ENCODE measurements at regions not wholly inside any gene's neighbourhood (a gene's known extent, or its start where the extent isn't known, plus 50 kb on each side); places are given as distances from the start of the nearest gene placed in this dataset.
"Not testable (repeated sequence)": the region's sequence is repeated elsewhere in the genome, so short reads cannot be mapped to it uniquely, and the experiment has no call there.

DNA sequence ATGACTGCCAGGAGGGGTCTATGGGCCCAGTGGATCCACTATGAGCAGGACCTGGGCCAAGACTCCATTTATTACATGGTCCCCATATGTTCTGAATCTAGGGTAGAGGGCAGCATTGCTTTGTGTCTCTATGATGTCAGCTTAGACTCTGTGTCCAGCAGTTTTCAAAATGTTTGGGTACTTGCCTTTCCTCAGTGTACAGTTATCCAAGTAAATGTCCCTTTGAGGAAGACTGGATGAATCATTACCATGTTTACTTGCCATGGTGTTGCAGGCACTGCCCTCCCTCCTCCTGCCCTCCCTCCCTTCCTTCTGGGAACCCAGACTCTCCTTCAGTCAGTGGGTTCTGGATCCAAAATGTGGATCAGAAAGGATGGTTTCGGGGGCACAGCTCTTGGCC lies 108.6 kb downstream of the NRN1 start:
- no peak for DNase-seq (ENCODE audit: low read depth)

DNA sequence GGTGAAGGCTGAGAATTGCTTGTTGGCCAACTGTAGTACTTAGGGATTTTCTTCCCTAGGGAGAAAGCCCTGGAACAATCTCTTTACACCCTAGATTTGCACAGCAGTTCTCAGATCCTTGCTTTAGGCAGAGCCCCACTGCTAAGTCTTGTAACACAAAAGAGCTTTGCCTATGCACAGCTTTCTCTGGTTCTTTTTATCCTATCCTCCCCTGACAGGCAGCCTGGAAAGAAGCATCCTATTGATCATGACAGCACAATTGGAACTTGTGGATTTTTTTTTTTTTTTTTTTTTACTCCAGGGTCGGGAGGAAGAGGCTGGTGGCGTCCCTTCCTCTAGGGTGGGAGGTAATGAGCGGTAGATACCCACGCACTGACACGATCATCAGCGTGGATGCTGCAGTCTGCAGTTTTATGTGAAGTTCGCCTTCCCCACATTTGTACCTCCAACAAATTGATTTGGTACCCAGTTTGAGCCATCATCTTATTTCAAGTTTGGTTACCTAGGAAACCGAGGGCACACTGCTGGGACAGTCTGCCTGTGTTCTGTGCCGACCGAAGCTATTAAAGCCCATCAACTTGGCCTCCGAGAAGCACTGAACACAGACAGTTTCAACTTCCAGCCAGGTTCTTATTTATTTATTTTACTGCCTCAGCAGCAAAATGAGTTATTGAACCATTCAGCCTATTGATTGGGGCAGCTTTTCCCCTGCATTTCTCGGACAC lies 110.1 kb downstream of the NRN1 start:
- DNase-seq (ENCODE audit: low read depth) = no peak

DNA sequence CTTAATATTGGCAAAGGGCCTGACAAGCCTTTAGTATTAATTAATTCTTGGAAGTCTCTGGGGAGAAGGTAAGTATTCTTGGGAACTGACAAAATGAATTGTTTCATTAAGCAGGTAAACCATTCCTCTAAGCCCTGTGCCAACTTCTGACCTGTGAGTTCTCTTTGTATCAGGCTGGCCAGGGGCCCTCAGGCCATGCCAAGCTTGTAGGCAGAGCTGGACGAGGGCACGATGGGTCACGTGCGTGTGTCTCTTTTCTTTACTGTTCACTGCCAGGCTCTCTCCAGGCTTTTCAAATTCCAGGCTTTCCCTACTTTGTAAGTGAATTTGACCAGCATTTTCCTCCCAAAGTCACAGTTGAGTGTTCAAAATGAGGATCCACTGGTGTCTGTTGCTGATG lies 112.4 kb downstream of the NRN1 start:
- no peak for DNase-seq (ENCODE audit: low read depth)

DNA sequence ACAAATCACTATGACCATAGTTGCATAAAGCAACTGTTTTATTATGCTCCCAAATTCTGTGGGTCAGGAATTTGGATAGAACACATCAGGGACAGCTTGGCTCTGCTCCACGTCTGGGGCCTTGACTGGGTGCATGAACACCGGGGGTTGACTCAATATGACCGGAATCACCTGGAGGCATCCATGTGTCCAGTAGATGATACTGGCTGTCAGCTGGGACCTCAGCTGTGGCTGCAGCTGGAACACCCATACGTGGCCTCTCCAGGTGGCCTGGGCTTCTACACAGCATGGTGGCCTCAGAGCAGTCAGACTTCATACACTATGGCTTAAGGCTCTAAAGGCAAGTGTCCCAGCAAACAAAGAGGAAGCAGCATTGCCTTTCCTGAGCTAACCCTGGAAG lies 113.4 kb downstream of the NRN1 start:
- DNase-seq (ENCODE audit: low read depth) = no peak

DNA sequence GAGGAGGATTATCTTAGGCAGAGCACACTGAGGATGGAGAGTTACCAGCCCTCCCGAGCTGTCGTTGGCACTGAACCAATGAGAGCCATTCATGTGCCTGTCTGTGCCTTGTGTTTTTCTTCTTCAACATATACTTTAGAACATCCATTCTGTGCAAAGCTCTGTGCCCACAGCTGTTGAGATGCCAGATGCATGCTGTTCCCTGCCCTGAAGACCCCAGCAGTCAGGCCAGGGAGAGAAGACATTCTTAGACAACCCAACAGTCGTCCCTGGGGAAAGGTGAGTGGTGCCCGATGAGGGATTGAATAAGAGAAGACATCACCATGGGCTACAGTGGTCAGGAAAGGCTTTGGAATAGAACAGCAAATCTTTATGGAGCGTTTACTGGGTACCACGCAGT lies 114.1 kb downstream of the NRN1 start:
- no peak for DNase-seq (ENCODE audit: low read depth)

DNA sequence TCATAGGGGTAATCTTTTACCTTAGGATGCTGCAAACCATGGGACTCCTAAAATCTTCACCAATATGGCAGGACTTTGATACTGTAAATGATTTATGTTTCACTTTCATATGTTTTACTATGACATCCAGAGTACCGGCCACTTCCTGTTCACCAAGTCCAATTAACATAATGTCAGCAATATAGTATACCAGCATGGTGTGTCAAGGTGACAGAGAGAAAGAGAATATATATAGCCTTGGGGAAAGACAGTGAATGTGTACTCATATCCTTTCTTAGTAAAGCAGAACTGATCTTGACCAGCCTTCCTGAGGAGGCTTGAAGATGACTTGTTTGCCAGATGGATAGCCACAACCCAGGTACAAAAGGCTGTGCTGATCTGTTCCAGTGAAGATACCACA lies 127.9 kb downstream of the NRN1 start:
- no peak for DNase-seq (ENCODE audit: low read depth)

DNA sequence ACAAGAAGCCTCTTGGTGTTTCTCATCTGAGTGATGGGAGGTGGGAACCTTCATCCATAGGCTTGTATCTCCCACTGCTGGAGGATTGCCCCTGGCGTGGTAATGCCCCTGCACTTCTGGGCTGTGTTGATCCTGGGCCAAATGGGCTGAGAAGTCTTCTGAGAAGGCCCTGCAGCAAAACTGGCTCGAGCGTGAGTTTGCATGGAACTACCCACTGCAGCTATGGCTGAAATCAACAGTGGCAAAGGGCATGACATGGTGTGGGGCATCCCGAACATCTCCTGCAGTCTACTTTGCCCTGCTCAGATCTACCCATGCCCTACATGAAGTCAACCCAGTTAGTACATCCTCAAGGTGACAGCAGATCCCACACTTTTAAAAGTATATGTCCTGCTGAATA lies 130.6 kb downstream of the NRN1 start:
- DNase-seq (ENCODE audit: low read depth) = no peak

DNA sequence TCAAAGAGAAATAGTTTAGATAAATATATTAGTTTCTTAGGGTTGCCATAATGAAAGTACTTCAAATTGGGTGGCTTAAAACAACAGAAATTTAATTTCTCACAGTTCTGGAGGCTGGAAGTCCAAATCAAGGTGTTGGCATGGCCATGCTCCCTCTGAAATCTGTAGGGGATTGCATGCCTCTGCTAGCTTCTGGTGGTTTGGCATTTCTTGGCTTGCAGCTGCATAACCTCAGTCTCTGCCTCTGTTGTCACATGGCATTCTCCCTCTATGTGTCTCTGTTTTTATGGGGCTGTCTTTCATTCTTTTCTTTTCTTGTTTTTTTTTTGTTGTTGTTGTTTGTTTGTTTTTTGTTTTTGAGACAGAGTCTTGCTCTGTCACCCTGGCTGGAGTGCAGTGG lies 132.7 kb downstream of the NRN1 start:
- not testable (repeated sequence) for DNase-seq (ENCODE audit: low read depth)

DNA sequence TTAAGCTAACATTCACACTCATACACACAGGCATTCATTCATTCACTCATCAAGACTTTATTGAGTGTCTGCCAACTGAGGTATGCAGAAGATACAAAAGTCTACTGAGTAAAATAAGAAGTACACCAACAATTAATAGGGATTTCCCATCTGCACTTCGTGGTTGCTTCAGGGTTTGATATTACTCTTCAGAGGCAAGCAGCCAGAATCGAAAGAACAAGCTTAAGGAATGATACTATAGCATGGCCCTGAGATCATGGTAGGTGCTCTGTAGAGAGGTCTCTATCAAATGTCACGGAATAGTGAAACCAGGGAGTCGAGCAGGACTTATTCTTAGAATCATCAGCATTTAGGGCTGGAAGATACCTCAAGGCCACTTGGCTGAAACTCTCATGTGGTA lies 135.4 kb downstream of the NRN1 start:
- DNase-seq (ENCODE audit: low read depth) = no peak

DNA sequence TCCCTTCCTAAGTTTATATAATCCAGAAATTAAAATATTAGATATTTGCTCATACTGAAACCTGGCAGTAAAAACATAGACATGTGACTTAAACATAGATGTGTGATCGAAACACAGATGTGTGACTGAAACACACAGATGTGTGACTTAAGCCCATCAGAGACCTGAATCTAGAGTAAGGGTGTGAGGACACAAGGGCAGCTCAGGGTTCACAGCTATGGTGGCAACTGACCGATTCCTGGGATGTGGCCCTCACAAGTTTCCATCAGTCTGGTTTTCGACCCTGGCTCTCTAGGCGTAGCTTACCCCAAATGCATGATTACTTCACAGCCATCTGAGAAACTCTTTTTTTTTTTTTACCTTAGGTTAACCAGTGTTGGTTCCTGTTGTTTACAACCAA lies 137.0 kb downstream of the NRN1 start:
- DNase-seq (ENCODE audit: low read depth) = no peak

DNA sequence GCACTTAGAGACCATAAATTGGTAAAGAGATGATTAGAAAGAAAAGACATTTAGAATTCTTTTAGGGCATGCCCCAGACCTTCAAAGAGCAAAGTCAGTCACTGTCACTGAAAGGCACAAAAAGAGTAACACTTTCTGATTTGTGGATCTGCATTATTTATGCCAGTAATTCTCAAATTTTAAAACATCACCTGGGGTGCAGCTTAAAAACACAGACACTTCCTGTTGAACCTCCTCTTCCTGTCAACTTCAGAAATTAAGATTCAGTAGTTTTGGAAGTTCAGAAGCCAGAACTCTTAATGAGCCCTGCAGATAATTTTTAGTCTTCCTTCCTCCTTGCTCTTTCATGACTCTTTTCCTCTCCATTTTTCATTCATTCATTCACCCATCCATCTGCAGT lies 137.5 kb downstream of the NRN1 start:
- DNase-seq (ENCODE audit: low read depth) = no peak

DNA sequence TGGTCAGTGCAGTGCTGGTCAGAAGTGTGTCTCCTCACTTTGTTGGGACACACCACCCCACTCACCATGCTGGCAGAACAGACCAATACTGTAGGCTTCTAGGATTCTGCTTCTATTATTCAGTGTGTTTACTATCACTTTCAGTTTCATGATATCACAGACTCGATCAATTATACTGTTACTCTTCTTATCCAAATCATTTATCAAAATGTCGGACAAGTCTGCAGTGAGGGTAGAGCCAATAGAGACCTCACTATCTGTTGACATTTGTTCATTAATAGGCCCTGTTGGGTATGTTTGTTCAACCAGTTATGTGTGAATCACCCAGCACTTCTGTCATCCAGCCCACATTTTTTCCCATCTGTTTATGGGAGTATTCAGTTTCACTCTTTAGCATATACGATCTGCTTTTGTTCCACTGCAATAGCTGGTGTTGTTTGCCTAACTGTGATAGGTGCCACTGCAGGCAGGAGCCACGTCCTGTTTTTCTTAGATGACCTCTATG lies 140.1 kb downstream of the NRN1 start:
- peak; percentile 62 for DNase-seq (ENCODE audit: low read depth)

DNA sequence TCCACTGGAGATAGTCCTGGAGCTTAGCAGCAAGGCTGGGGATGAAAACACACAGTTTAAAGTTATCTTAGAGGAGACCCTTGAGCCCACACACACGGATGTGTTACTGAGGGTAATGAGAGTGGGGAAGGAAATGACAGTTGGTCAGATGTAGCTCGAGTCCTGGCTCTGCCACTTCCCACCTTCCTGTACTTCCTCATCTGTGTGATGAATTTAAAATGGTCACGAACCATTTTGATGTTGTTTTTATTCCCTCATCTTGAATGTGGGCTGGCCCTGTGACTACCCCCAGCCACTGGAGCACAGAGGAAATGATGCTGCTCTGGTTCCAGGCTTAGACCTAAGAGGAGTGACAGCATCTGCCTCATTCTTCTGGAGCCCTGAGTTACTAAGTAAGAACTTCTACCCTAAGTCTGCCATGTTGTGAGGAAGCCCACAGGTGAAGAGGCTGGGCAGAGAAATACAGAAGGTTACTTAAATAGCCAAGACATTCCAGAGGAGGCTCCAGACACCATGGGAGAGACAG lies 141.2 kb downstream of the NRN1 start:
- no peak for DNase-seq (ENCODE audit: low read depth)

DNA sequence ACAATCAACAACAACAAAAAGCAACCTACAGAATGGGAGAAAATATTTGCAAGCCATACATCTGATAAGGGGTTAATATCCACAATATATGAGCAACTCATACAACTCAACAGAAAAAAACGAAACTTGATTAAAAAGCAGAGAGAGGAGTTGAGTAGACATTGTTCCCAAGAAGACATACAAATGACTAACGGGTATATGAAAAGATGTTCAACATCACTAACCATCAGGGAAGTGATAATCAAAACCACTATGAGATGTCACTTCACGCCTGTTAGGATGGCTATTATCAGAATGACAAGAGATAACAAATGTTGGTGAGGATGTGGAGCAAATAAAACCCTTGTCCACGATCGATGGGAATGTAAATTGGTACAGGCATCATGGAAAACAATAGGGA lies 145.9 kb downstream of the NRN1 start:
- DNase-seq (ENCODE audit: low read depth) = no peak

DNA sequence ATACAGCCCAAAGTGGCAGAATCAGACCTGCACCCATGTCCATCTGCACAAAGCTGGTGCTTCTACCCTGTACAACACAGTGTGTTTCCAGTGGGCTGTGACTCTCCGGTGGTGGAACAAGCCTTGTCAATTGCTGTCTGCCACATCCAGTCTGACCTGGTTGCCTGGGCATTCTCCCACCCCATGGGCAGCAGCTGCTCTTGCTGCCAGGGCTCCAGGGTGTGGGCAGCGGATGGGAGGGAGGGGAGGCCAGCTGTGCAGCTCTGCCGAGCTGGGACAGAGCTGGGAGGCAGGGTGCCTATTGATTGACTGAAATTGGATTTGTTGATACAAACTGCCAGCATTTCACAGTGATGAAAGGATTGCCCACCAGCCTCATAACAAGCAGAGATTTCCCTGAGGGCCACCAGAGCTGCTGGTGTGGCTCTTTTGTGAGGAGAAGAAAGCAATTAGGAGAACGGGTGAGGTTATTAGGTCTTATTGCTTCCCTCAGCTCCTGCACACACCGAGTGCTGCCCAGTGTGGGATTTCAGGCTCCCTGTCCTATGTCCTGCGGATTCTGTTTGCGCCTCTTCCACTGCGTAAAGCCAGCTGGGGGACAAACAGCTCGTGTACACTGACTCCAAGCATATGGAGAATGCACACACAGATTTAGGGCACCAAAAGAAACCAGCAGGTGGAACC lies 150.8 kb downstream of the NRN1 start:
- DNase-seq (ENCODE audit: low read depth) = no peak

DNA sequence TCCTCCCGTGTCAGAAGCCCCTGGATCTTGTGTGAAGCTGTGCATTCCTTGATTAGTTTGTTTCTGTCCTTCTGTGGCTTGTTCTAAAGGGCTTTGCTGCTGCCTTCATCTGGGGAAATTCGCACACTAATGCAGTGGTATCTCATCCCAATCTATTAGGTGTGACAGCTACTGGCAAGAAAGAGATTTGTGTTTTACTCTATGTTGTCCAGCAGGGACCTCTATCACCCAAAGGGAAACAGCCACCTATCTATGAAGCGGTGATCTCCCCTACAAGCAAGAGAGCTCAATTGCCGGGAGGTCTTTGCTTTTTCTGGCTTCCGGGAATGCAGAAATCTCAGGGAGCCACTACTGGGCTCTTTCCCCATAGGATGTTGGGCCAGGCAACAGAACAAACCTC lies 151.8 kb downstream of the NRN1 start:
- no peak for DNase-seq (ENCODE audit: low read depth)

DNA sequence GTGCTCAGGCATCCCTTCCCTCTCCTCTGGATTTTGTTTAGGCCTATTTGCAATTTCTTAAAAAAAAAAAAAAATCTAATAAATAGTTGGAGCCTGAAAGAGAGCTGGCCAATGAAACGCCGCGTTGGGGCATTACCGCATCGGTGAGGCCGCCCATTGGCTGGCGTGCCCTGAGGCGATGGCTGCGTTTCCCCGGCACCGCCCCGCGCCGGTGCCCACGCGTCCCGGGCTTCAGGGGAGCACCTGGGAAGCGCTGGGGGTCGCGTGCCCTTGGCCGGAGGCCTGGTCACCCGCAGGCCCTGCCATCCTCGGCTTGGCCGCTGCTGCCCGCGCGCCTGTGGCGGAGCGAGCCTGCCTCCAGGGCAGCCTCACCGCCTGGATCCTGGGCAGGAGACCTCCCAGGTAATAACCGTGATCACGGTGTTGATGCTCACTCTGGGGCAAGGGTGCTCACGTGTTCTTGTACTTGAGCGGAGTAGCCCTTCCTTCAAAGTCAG lies 155.4 kb downstream of the NRN1 start:
- peak; percentile 9 for DNase-seq (ENCODE audit: low read depth)

DNA sequence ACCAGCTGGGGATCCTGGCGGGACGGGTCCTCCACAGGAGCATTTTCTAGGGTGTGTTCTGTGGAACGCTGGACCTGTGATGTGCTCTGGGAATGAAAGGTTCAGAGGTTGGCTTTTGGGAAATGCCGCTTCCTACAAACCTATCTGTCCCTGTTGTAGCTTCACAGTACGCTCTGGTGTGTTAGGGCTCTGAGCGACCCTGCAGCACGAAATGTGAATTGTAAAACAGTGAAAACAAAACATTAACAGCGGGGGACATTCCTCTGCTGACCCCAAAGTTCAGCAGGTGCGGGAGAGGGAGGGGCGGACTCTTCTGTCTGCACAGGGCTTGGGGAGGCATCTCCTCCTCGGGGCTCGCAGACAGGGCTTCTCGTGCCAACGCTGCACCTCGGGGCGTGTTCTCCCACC lies 155.9 kb downstream of the NRN1 start:
- DNase-seq (ENCODE audit: low read depth) = no peak

DNA sequence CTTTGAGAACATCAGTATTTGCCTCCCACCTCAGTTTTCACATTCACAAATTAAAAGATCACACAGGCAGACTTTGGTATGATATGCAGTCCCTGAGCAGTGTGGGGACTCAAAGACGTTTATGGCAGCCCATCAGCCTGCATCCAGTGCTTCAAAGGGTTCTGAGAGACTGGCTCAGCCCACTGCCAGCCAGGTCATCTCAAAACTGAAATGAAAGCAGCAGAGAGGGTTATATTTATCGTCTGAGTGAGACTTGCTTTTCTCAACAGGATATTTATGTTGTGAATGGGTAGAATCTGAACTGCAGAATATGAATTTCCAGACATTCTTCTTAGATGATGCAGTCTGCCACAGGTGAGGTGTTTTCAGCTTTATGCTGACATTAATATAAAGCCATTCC lies 159.8 kb downstream of the NRN1 start:
- no peak for DNase-seq (ENCODE audit: low read depth)

DNA sequence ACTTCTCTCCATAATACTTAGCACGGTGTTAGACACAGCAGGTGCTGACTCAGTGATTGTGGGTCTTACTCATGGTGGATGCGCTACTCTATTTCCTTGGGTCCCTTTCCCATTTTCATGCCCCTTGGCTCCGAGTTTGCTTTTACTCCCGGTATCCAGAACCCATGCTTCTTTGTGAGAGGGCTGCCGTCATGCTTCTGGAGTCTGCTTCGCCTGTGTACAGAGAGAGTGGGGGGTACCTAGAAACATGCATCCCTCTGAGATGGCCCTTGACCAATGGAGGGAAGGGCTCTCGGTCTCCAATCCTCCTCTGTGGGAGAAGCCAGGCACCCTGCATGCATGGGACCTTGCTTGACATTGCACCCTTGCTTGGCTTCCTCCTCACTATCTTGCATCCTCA lies 160.4 kb downstream of the NRN1 start:
- DNase-seq (ENCODE audit: low read depth) = no peak

DNA sequence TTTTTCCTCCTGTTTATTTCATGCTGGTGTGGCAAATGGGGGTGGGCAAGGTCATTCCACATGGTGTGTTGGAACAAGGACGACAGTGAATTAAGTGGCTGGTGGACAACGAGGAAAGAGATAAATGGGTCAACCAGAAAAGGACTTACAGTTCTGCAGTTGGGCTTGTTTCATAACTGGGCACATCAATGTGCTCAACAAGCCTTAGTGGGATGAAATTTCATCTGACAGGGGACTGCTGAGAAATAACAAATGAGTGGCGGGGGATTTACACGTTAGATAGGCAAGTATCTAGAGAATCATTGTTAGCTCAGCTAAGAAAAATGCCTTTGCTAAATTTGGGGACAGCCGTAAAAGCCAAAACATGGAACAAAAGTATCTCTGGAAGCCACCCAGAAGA lies 163.6 kb downstream of the NRN1 start:
- no peak for DNase-seq (ENCODE audit: low read depth)

DNA sequence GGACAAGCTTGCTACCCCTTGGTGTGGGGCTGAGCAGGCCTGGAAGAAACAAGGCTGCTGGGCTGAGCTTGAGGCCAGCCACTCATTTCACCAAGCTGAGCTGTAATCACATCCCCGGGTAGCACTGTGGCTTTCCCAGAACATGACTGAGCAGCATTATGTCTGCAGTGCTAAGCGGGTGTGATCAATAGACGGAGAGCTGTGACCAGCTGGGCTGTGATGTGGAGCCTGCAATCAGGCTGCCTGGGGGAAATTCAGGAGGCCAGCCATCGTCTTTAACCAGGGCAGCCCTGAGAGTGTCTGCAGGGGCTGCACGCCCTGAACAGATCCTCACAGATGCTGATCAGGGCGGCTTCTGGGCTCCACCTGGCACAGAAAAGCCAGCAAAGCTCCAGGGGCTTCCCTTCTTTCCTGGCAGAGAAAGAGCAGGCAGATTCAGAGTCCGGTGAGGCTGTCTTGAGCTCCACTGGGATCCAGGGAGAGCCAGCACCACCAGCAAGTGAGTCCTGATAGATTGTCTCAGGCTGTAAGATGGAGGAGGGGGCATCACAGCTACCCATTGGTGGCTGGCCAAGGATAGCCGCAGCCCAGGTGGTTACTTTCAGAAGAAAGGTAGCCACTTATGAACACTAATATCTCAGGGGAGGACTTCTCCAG lies 165.9 kb downstream of the NRN1 start:
- DNase-seq (ENCODE audit: low read depth) = no peak

Data from EH (cell line).